ENCODE measurements at regions not wholly inside any gene's neighbourhood (a gene's known extent, or its start where the extent isn't known, plus 50 kb on each side); places are given as distances from the start of the nearest gene placed in this dataset.

GRCh38 chr20:40612247-40612646, 76.8 kb downstream of the MAFB start:
- H4K20me1 ChIP-seq (ENCODE audit: insufficient read depth, low read length, poor library complexity, severe bottlenecking), result no peaks in the 10 kb centered on the region
- H3K4me3 ChIP-seq (ENCODE audit: low read length, poor library complexity, severe bottlenecking), result no peak overlapping the region
- no peaks in the 10 kb centered on the region for H3K36me3 ChIP-seq (ENCODE audit: insufficient read depth, low read length)
- no peaks in the 10 kb centered on the region for H3K4me1 ChIP-seq (ENCODE audit: insufficient read depth, low read length, poor library complexity, severe bottlenecking)
- TF ChIP-seq, protein P1, sequence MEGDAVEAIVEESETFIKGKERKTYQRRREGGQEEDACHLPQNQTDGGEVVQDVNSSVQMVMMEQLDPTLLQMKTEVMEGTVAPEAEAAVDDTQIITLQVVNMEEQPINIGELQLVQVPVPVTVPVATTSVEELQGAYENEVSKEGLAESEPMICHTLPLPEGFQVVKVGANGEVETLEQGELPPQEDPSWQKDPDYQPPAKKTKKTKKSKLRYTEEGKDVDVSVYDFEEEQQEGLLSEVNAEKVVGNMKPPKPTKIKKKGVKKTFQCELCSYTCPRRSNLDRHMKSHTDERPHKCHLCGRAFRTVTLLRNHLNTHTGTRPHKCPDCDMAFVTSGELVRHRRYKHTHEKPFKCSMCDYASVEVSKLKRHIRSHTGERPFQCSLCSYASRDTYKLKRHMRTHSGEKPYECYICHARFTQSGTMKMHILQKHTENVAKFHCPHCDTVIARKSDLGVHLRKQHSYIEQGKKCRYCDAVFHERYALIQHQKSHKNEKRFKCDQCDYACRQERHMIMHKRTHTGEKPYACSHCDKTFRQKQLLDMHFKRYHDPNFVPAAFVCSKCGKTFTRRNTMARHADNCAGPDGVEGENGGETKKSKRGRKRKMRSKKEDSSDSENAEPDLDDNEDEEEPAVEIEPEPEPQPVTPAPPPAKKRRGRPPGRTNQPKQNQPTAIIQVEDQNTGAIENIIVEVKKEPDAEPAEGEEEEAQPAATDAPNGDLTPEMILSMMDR (conservative IDR thresholded peaks at IDR 0.05; ENCODE audit: low read length), result no peak
- TF ChIP-seq EZH2phosphoT487 (IDR thresholded peaks at IDR 0.05; ENCODE audit: borderline replicate concordance), result no peak
- H3K9me2 ChIP-seq (replicated peaks; ENCODE audit: low read depth, low read length), result no peaks in the 10 kb centered on the region; the same call in 1 of the 2 replicates
- H3K9ac ChIP-seq (ENCODE audit: low read depth, low read length, poor library complexity, severe bottlenecking), result no peak overlapping the region
- no peaks in the 10 kb centered on the region for H3K79me2 ChIP-seq (ENCODE audit: insufficient read depth, low read length)
- H3K4me2 ChIP-seq (ENCODE audit: low read depth, low read length, poor library complexity, severe bottlenecking), result no peak overlapping the region
- H3K27me3 ChIP-seq (ENCODE audit: insufficient read depth, low read length, poor library complexity, severe bottlenecking), result no peaks in the 10 kb centered on the region
- H3F3A ChIP-seq (ENCODE audit: low read depth), result no peaks in the 10 kb centered on the region
- H2AFZ ChIP-seq (ENCODE audit: low read length), result no peak overlapping the region
- no peaks in the 10 kb centered on the region for H3K9me3 ChIP-seq (ENCODE audit: insufficient read depth, low read depth, low read length)

- Histone ChIP-seq H3K9ac (ENCODE audit: low read depth, low read length, poor library complexity, severe bottlenecking) (no peak overlapping the region), H3K4me2 (ENCODE audit: low read depth, low read length, poor library complexity, severe bottlenecking) (no peak overlapping the region), H3K79me2 (ENCODE audit: insufficient read depth, low read length) (no peaks in the 10 kb centered on the region), H2AFZ (ENCODE audit: low read length) (no peak overlapping the region), H3F3A (ENCODE audit: low read depth) (no peaks in the 10 kb centered on the region), H3K36me3 (ENCODE audit: insufficient read depth, low read length) (no peaks in the 10 kb centered on the region), H3K4me1 (ENCODE audit: insufficient read depth, low read length, poor library complexity, severe bottlenecking) (no peaks in the 10 kb centered on the region), H4K20me1 (ENCODE audit: insufficient read depth, low read length, poor library complexity, severe bottlenecking) (no peaks in the 10 kb centered on the region), H3K9me2 (replicated peaks; ENCODE audit: low read depth, low read length) (no peaks in the 10 kb centered on the region; the same call in 1 of the 2 replicates), H3K9me3 (ENCODE audit: insufficient read depth, low read depth, low read length) (no peaks in the 10 kb centered on the region), H3K27me3 (ENCODE audit: insufficient read depth, low read length, poor library complexity, severe bottlenecking) (no peaks in the 10 kb centered on the region), H3K4me3 (ENCODE audit: low read length, poor library complexity, severe bottlenecking) (no peak overlapping the region)
- no peak for TF ChIP-seq EZH2phosphoT487 (IDR thresholded peaks at IDR 0.05; ENCODE audit: borderline replicate concordance)
- TF ChIP-seq, protein P1 (conservative IDR thresholded peaks at IDR 0.05; ENCODE audit: low read length), result no peak
Observed at GRCh38 chr20:40610730-40611129, 78.3 kb downstream of the MAFB start.

GRCh38 chr20:40607927-40608326, 81.1 kb downstream of the MAFB start:
- Histone ChIP-seq H4K20me1 (ENCODE audit: insufficient read depth, low read length, poor library complexity, severe bottlenecking) (no peaks in the 10 kb centered on the region), H2AFZ (ENCODE audit: low read length) (no peak overlapping the region), H3K9ac (ENCODE audit: low read depth, low read length, poor library complexity, severe bottlenecking) (no peak overlapping the region), H3K4me1 (ENCODE audit: insufficient read depth, low read length, poor library complexity, severe bottlenecking) (no peaks in the 10 kb centered on the region), H3K9me3 (ENCODE audit: insufficient read depth, low read depth, low read length) (no peaks in the 10 kb centered on the region), H3K4me3 (ENCODE audit: low read length, poor library complexity, severe bottlenecking) (no peak overlapping the region), H3K9me2 (replicated peaks; ENCODE audit: low read depth, low read length) (no peaks in the 10 kb centered on the region; the same call in 1 of the 2 replicates), H3K79me2 (ENCODE audit: insufficient read depth, low read length) (no peaks in the 10 kb centered on the region), H3K27me3 (ENCODE audit: insufficient read depth, low read length, poor library complexity, severe bottlenecking) (no peaks in the 10 kb centered on the region), H3K4me2 (ENCODE audit: low read depth, low read length, poor library complexity, severe bottlenecking) (no peak overlapping the region), H3K36me3 (ENCODE audit: insufficient read depth, low read length) (no peaks in the 10 kb centered on the region), H3F3A (ENCODE audit: low read depth) (no peaks in the 10 kb centered on the region)
- no peak for TF ChIP-seq EZH2phosphoT487 (IDR thresholded peaks at IDR 0.05; ENCODE audit: borderline replicate concordance)
- TF ChIP-seq, protein P1 (conservative IDR thresholded peaks at IDR 0.05; ENCODE audit: low read length), result no peak
